ENCODE measurements at regions not wholly inside any gene's neighbourhood (a gene's known extent, or its start where the extent isn't known, plus 50 kb on each side); places are given as distances from the start of the nearest gene placed in this dataset.

DNA sequence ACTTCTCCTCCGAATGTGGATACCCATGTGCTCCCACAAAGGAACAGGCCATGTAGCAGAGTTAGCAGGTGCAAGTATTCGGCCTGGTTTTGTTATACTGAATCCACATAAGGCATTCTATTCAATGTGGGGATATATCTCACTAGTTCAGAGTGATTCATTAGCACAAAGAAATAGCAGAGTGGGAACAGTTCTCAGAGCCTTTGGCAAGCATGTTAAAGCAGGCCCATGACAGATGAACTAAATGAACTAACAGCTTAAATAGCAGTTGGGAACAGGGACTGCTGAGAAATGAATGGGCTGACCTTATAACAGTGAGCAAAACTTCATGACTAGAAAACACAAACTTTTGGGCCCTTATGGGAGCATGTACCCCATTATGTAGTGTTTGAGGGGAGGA, 352.0 kb downstream of the FLRT2 start:
- no peak overlapping the region for H3K4me3 ChIP-seq (ENCODE audit: low read length)
- no peaks in the 10 kb centered on the region for H3K9me2 ChIP-seq (replicated peaks; ENCODE audit: control insufficient read depth, low read length)
- no peaks in the 10 kb centered on the region for H3K79me2 ChIP-seq (ENCODE audit: control insufficient read depth, low read length)
- H3K4me1 ChIP-seq (ENCODE audit: control insufficient read depth, low read length) = no peaks in the 10 kb centered on the region
- H3K4me2 ChIP-seq (ENCODE audit: low read length) = no peak overlapping the region
- no peaks in the 10 kb centered on the region for H3K36me3 ChIP-seq (ENCODE audit: control insufficient read depth, low read length)
- H3F3A ChIP-seq (ENCODE audit: control insufficient read depth, insufficient read depth) = no peaks in the 10 kb centered on the region
- no peaks in the 10 kb centered on the region for H4K20me1 ChIP-seq (ENCODE audit: control insufficient read depth, insufficient read depth, low read depth, low read length)
- no peak overlapping the region for H3K27ac ChIP-seq (ENCODE audit: low read depth, low read length)
- H3K27me3 ChIP-seq (ENCODE audit: control insufficient read depth, low read length) = no peaks in the 10 kb centered on the region
- H3K9me3 ChIP-seq (ENCODE audit: control insufficient read depth, insufficient read depth, low read length) = no peaks in the 10 kb centered on the region; the same call in 1 of the 2 replicates
- TF ChIP-seq EZH2phosphoT487 (IDR thresholded peaks at IDR 0.05; ENCODE audit: borderline replicate concordance, low read length) = no peak
- TF ChIP-seq, protein P1, sequence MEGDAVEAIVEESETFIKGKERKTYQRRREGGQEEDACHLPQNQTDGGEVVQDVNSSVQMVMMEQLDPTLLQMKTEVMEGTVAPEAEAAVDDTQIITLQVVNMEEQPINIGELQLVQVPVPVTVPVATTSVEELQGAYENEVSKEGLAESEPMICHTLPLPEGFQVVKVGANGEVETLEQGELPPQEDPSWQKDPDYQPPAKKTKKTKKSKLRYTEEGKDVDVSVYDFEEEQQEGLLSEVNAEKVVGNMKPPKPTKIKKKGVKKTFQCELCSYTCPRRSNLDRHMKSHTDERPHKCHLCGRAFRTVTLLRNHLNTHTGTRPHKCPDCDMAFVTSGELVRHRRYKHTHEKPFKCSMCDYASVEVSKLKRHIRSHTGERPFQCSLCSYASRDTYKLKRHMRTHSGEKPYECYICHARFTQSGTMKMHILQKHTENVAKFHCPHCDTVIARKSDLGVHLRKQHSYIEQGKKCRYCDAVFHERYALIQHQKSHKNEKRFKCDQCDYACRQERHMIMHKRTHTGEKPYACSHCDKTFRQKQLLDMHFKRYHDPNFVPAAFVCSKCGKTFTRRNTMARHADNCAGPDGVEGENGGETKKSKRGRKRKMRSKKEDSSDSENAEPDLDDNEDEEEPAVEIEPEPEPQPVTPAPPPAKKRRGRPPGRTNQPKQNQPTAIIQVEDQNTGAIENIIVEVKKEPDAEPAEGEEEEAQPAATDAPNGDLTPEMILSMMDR (IDR thresholded peaks at IDR 0.05; ENCODE audit: low read depth, low read length, poor library complexity, severe bottlenecking) = no peak

DNA sequence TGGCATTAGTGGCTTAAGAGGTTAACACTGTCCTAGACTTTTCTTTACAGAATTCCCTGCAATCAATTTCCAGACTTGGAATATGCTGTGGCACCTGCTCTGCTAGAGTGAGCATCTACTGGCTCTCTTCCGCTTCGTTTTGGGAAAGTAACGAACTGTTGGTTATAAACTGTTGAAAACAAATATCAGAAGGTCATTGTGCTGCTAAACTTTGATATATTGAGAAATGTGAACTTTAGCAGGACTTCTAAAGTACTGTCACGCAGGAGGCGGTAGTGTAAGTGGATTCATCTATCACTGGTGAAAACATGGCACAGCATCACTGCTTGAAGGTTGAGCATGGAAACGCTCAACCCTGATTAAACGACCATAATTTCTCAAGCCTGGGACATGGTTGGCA, 348.9 kb downstream of the FLRT2 start:
- no peak overlapping the region for H3K27ac ChIP-seq (ENCODE audit: low read depth, low read length)
- H3K79me2 ChIP-seq (ENCODE audit: control insufficient read depth, low read length) = no peaks in the 10 kb centered on the region
- H3K9me3 ChIP-seq (ENCODE audit: control insufficient read depth, insufficient read depth, low read length) = no peaks in the 10 kb centered on the region
- no peaks in the 10 kb centered on the region for H3F3A ChIP-seq (ENCODE audit: control insufficient read depth, insufficient read depth)
- H3K4me3 ChIP-seq (ENCODE audit: low read length) = no peak overlapping the region
- H3K36me3 ChIP-seq (ENCODE audit: control insufficient read depth, low read length) = no peaks in the 10 kb centered on the region
- no peaks in the 10 kb centered on the region for H3K9me2 ChIP-seq (replicated peaks; ENCODE audit: control insufficient read depth, low read length)
- no peaks in the 10 kb centered on the region for H3K27me3 ChIP-seq (ENCODE audit: control insufficient read depth, low read length)
- no peaks in the 10 kb centered on the region for H4K20me1 ChIP-seq (ENCODE audit: control insufficient read depth, insufficient read depth, low read depth, low read length)
- H3K4me2 ChIP-seq (ENCODE audit: low read length) = no peak overlapping the region
- no peaks in the 10 kb centered on the region for H3K4me1 ChIP-seq (ENCODE audit: control insufficient read depth, low read length)
- TF ChIP-seq, protein P1 (IDR thresholded peaks at IDR 0.05; ENCODE audit: low read depth, low read length, poor library complexity, severe bottlenecking) = no peak
- no peak for TF ChIP-seq EZH2phosphoT487 (IDR thresholded peaks at IDR 0.05; ENCODE audit: borderline replicate concordance, low read length)

DNA sequence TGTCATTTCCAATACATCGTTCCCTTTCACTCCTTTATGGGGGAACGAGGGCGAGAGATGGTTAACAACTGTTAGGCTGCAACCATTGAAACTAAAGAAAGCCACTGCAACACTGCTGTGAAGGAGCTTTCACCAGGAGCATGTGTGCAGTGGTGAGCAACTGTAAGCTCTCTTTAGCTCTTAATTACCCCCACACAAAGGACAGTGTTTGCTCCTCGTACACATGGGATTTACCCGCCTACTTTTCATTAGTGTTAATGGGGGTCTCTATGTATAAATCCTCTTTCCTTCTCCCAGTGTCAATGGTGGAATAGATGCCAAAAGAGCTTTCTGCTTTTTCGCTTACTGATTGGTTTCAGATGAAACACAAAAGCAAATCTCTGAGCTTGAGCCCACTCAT, 343.1 kb downstream of the FLRT2 start:
- H3K27ac ChIP-seq (ENCODE audit: low read depth, low read length) = no peak overlapping the region
- H3F3A ChIP-seq (ENCODE audit: control insufficient read depth, insufficient read depth) = no peaks in the 10 kb centered on the region
- H3K4me1 ChIP-seq (ENCODE audit: control insufficient read depth, low read length) = no peaks in the 10 kb centered on the region
- no peaks in the 10 kb centered on the region for H3K9me2 ChIP-seq (replicated peaks; ENCODE audit: control insufficient read depth, low read length)
- no peaks in the 10 kb centered on the region for H4K20me1 ChIP-seq (ENCODE audit: control insufficient read depth, insufficient read depth, low read depth, low read length)
- no peak overlapping the region for H3K4me2 ChIP-seq (ENCODE audit: low read length)
- no peak for TF ChIP-seq EZH2phosphoT487 (IDR thresholded peaks at IDR 0.05; ENCODE audit: borderline replicate concordance, low read length)
- TF ChIP-seq, protein P1 (IDR thresholded peaks at IDR 0.05; ENCODE audit: low read depth, low read length, poor library complexity, severe bottlenecking) = no peak
- no peaks in the 10 kb centered on the region for H3K9me3 ChIP-seq (ENCODE audit: control insufficient read depth, insufficient read depth, low read length)
- H3K27me3 ChIP-seq (ENCODE audit: control insufficient read depth, low read length) = no peaks in the 10 kb centered on the region
- H3K79me2 ChIP-seq (ENCODE audit: control insufficient read depth, low read length) = no peaks in the 10 kb centered on the region
- H3K4me3 ChIP-seq (ENCODE audit: low read length) = no peak overlapping the region
- no peaks in the 10 kb centered on the region for H3K36me3 ChIP-seq (ENCODE audit: control insufficient read depth, low read length)

DNA sequence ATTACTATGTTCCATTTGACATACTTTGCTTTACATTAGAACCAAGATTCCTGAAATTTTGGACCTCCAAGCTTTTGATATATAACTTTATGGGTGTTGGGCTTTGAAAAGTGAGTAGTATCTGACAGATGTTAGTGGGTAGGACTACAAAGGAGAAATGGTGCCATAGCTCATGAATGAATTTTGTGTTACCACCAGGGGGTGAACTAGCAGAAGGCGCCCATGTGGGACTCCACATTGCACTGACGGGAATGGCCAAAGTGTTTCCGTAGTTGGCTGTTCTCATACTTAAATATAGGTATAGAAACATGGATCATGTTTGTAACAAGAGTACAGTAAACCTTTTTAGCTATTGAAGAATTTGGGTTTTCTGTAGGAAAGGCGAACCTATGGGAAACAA, 337.5 kb downstream of the FLRT2 start:
- H4K20me1 ChIP-seq (ENCODE audit: control insufficient read depth, insufficient read depth, low read depth, low read length) = no peaks in the 10 kb centered on the region
- no peak overlapping the region for H3K4me3 ChIP-seq (ENCODE audit: low read length)
- no peaks in the 10 kb centered on the region for H3K9me2 ChIP-seq (replicated peaks; ENCODE audit: control insufficient read depth, low read length)
- H3K27me3 ChIP-seq (ENCODE audit: control insufficient read depth, low read length) = no peaks in the 10 kb centered on the region
- H3K9me3 ChIP-seq (ENCODE audit: control insufficient read depth, insufficient read depth, low read length) = no peaks in the 10 kb centered on the region
- H3K4me1 ChIP-seq (ENCODE audit: control insufficient read depth, low read length) = no peaks in the 10 kb centered on the region
- no peaks in the 10 kb centered on the region for H3K36me3 ChIP-seq (ENCODE audit: control insufficient read depth, low read length)
- no peak for TF ChIP-seq EZH2phosphoT487 (IDR thresholded peaks at IDR 0.05; ENCODE audit: borderline replicate concordance, low read length)
- TF ChIP-seq, protein P1 (IDR thresholded peaks at IDR 0.05; ENCODE audit: low read depth, low read length, poor library complexity, severe bottlenecking) = no peak
- no peak overlapping the region for H3K4me2 ChIP-seq (ENCODE audit: low read length)
- no peak overlapping the region for H3K27ac ChIP-seq (ENCODE audit: low read depth, low read length)
- H3F3A ChIP-seq (ENCODE audit: control insufficient read depth, insufficient read depth) = no peaks in the 10 kb centered on the region
- H3K79me2 ChIP-seq (ENCODE audit: control insufficient read depth, low read length) = no peaks in the 10 kb centered on the region
